H9 (cell line): ENCODE measurements at regions not wholly inside any gene's neighbourhood (a gene's known extent, or its start where the extent isn't known, plus 50 kb on each side); places are given as distances from the start of the nearest gene placed in this dataset.

ENCODE experiments used
- DNase-seq: peaks from one replicate; pipeline ENCODE4 v3.0.0-alpha.2; 2017
- H2AFZ ChIP-seq: one replicate; pipeline ENCODE4 v1.6.1; 2013; ENCODE audit warnings: mild to moderate bottlenecking, low read length, control low read depth, moderate library complexity
- H2AK5ac ChIP-seq: 2 replicates; pipeline ENCODE4 v1.6.1; 2013; ENCODE audit warnings: low read length, control low read depth, mixed read lengths; ENCODE audit not compliant: insufficient read length
- H2BK120ac ChIP-seq: one replicate; pipeline ENCODE4 v1.6.1; 2013; ENCODE audit warnings: low read depth, mild to moderate bottlenecking, low read length, control low read depth, inconsistent platforms; ENCODE audit not compliant: poor library complexity, severe bottlenecking
- H2BK12ac ChIP-seq: 2 replicates; pipeline ENCODE4 v1.6.1; 2013; ENCODE audit warnings: low read length, control low read depth, mixed read lengths, low read depth; ENCODE audit not compliant: insufficient read length
- H2BK15ac ChIP-seq: 2 replicates; pipeline ENCODE4 v1.6.1; 2013; ENCODE audit warnings: low read depth, low read length, control low read depth
- H2BK20ac ChIP-seq: one replicate; pipeline ENCODE4 v1.6.1; 2013; ENCODE audit warnings: low read depth, mild to moderate bottlenecking, low read length, control low read depth, inconsistent platforms; ENCODE audit not compliant: poor library complexity, severe bottlenecking
- H2BK5ac ChIP-seq: 2 replicates; pipeline ENCODE4 v1.6.1; 2013; ENCODE audit warnings: low read length, control low read depth, mixed read lengths; ENCODE audit not compliant: insufficient read length
- H3K14ac ChIP-seq: 2 replicates; pipeline ENCODE4 v1.6.1; 2013; ENCODE audit warnings: low read length, control low read depth; ENCODE audit not compliant: insufficient read depth
- H3K18ac ChIP-seq: 2 replicates; pipeline ENCODE4 v1.6.1; 2013; ENCODE audit warnings: low read depth, mild to moderate bottlenecking, mixed read lengths, low read length, control low read depth; ENCODE audit not compliant: insufficient read length
- H3K23ac ChIP-seq: 2 replicates; pipeline ENCODE4 v1.6.1; 2013; ENCODE audit warnings: low read length, control low read depth, mixed read lengths, low read depth; ENCODE audit not compliant: insufficient read length
- H3K23me2 ChIP-seq: 2 replicates; pipeline ENCODE4 v1.6.1; 2013; ENCODE audit warnings: low read depth, mild to moderate bottlenecking, mixed read lengths, low read length, control low read depth; ENCODE audit not compliant: insufficient read length, poor library complexity, severe bottlenecking
- H3K27ac ChIP-seq: 2 replicates; pipeline ENCODE4 v1.5.1; 2013; ENCODE audit warnings: low read length, control low read depth, mixed read lengths, low read depth; ENCODE audit not compliant: insufficient read length
- H3K27me3 ChIP-seq: 2 replicates; pipeline ENCODE4 v1.6.1; 2013; ENCODE audit warnings: low read length, control low read depth, inconsistent platforms; ENCODE audit not compliant: insufficient read depth
- H3K4ac ChIP-seq: 2 replicates; pipeline ENCODE4 v1.6.1; 2013; ENCODE audit warnings: low read depth, mild to moderate bottlenecking, control low read depth, inconsistent platforms, low read length, moderate library complexity
- H3K4me1 ChIP-seq: 2 replicates; pipeline ENCODE4 v1.6.1; 2013; ENCODE audit warnings: low read length, control low read depth, inconsistent platforms; ENCODE audit not compliant: insufficient read depth
- H3K4me2 ChIP-seq: 2 replicates; pipeline ENCODE4 v1.6.1; 2013; ENCODE audit warnings: low read length, control low read depth, mixed read lengths; ENCODE audit not compliant: insufficient read length, insufficient read depth
- H3K56ac ChIP-seq: 2 replicates; pipeline ENCODE4 v1.6.1; 2013; ENCODE audit warnings: low read depth, mild to moderate bottlenecking, mixed read lengths, low read length, control low read depth; ENCODE audit not compliant: insufficient read length
- H3K79me1 ChIP-seq: 2 replicates; pipeline ENCODE4 v1.6.1; 2013; ENCODE audit warnings: low read depth, mild to moderate bottlenecking, moderate library complexity, low read length, control low read depth, inconsistent platforms; ENCODE audit not compliant: insufficient read depth, poor library complexity, severe bottlenecking
- H3K79me2 ChIP-seq: 2 replicates; pipeline ENCODE4 v1.6.1; 2013; ENCODE audit warnings: low read length, control low read depth, inconsistent platforms; ENCODE audit not compliant: insufficient read depth
- H3K9ac ChIP-seq: 2 replicates; pipeline ENCODE4 v1.6.1; 2013; ENCODE audit warnings: low read length, control low read depth, mixed read lengths; ENCODE audit not compliant: insufficient read length; ENCODE audit errors: extremely low read depth
- H3K9me3 ChIP-seq: one replicate; pipeline ENCODE4 v1.6.1; 2013; ENCODE audit warnings: low read depth, low read length, inconsistent platforms; ENCODE audit not compliant: control insufficient read depth
- H3T11ph ChIP-seq: one replicate; pipeline ENCODE4 v1.6.1; 2013; ENCODE audit warnings: mild to moderate bottlenecking, low read length, control low read depth, inconsistent platforms
- H4K20me1 ChIP-seq: one replicate; pipeline ENCODE4 v1.6.1; 2013; ENCODE audit not compliant: control insufficient read depth, insufficient read length, insufficient read depth
- H4K5ac ChIP-seq: 2 replicates; pipeline ENCODE4 v1.6.1; 2013; ENCODE audit warnings: low read depth, mild to moderate bottlenecking, mixed read lengths, low read length, control low read depth; ENCODE audit not compliant: insufficient read length
- H4K8ac ChIP-seq: replicated peaks from 2 replicates; pipeline ENCODE4 v1.6.1; 2013; ENCODE audit warnings: low read length, control low read depth, mixed read lengths, low read depth; ENCODE audit not compliant: insufficient read length
- H4K91ac ChIP-seq: 2 replicates; pipeline ENCODE4 v1.6.1; 2013; ENCODE audit warnings: low read depth, mild to moderate bottlenecking, moderate library complexity, mixed read lengths, low read length, control low read depth; ENCODE audit not compliant: insufficient read length
- H3K27ac Mint-ChIP-seq, 3 experiments: 2 replicates in 2 of 3; 3 replicates in 1 of 3; pipeline ENCODE4 v1.8.0; 2020 to 2021; ENCODE audit warnings: mixed read lengths in 3 of 3, mild to moderate bottlenecking in 1 of 3, moderate library complexity in 1 of 3
- H3K27me3 Mint-ChIP-seq: 2 replicates; pipeline ENCODE4 v1.8.0; 2021; ENCODE audit warnings: low read depth, mild to moderate bottlenecking, moderate library complexity, mixed read lengths
- H3K36me3 Mint-ChIP-seq, 3 experiments: 2 replicates in 2 of 3; 3 replicates in 1 of 3; pipeline ENCODE4 v1.8.0; 2020 to 2021; ENCODE audit warnings: low read depth in 3 of 3, mixed read lengths in 3 of 3; ENCODE audit not compliant: insufficient read depth in 1 of 3
- H3K4me1 Mint-ChIP-seq, 2 experiments: 2 replicates each; pipeline ENCODE4 v1.8.0; 2020; ENCODE audit warnings: mixed read lengths in 2 of 2
- H3K4me3 Mint-ChIP-seq, 2 experiments: 2 replicates in 1 of 2; 3 replicates in 1 of 2; pipeline ENCODE4 v1.8.0; 2020 to 2021; ENCODE audit warnings: mild to moderate bottlenecking in 2 of 2, mixed read lengths in 2 of 2, moderate library complexity in 1 of 2
- H3K9me3 Mint-ChIP-seq, 2 experiments: 2 replicates in 1 of 2; 3 replicates in 1 of 2; pipeline ENCODE4 v1.8.0; 2020; ENCODE audit warnings: mild to moderate bottlenecking in 2 of 2, mixed read lengths in 2 of 2, moderate library complexity in 1 of 2
- CTCF ChIP-seq: fragments of 200-600 bp; sonication (generic); conservative IDR thresholded peaks from 3 replicates; pipeline ENCODE4 v1.8.0; 2021; ENCODE audit warnings: antibody characterized with exemption, mild to moderate bottlenecking
- WGBS: extraction: QIAGEN DNeasy Blood & Tissue Kit; methylation state at CpG from one replicate; pipeline ENCODE4 v1.1.7; 2013; ENCODE audit warnings: missing lambda C conversion rate, low lambda C conversion rate, mixed read lengths; ENCODE audit not compliant: insufficient read length; ENCODE audit errors: extremely low coverage; 5-methylcytosine and 5-hydroxymethylcytosine counted together

GRCh38 chr4:135073389-135073788 is 871.8 kb upstream of the PABPC4L start:
- Histone ChIP-seq H2BK20ac (no peak overlapping the region), H3K23me2 (no peaks in the 10 kb centered on the region), H4K20me1 (no peaks in the 10 kb centered on the region), H3K4ac (no peak overlapping the region), H3K14ac (no peak overlapping the region), H3K79me2 (no peaks in the 10 kb centered on the region), H3K18ac (no peak overlapping the region), H2BK5ac (no peak overlapping the region), H3K9ac (no peak overlapping the region), H2AFZ (no peak overlapping the region), H3K79me1 (no peaks in the 10 kb centered on the region), H3K4me1 (no peaks in the 10 kb centered on the region; the same call in 1 of the 2 replicates), H2BK120ac (no peak overlapping the region), H3K9me3 (no peaks in the 10 kb centered on the region), H4K91ac (no peak overlapping the region), H4K5ac (no peak overlapping the region), H2BK12ac (no peak overlapping the region), H2BK15ac (no peak overlapping the region), H3K23ac (no peak overlapping the region), H3K27me3 (no peaks in the 10 kb centered on the region), H4K8ac (no peak overlapping the region), H3K4me2 (no peak overlapping the region), H3T11ph (no peak overlapping the region), H2AK5ac (no peak overlapping the region), H3K56ac (no peak overlapping the region), H3K27ac (no peak overlapping the region)
- no peak for DNase-seq
- no CpG with 5 or more reads among the region's 2 CpGs for WGBS
- peaks cover 36 to 38% of the 10 kb centered on the region in 2 experiments for H3K9me3 Mint-ChIP-seq
- no peak overlapping the region for H3K27ac Mint-ChIP-seq
- no peaks in the 10 kb centered on the region; the same call in 1 of the 2 replicates for H3K27me3 Mint-ChIP-seq
- no peak for TF ChIP-seq CTCF
- H3K36me3 Mint-ChIP-seq, result peaks cover 25 to 36% (median 36%) of the 10 kb centered on the region in 3 experiments
- no peak overlapping the region for H3K4me3 Mint-ChIP-seq
- H3K4me1 Mint-ChIP-seq, result peaks cover 13 to 16% of the 10 kb centered on the region in 2 experiments
